BJ (cell line): ENCODE measurements at regions not wholly inside any gene's neighbourhood (a gene's known extent, or its start where the extent isn't known, plus 50 kb on each side); places are given as distances from the start of the nearest gene placed in this dataset.

Experiments
- CTCF ChIA-PET: fragments of 350-600 bp; formaldehyde crosslinking; extraction: SDS; loops from one replicate; lab custom pipeline; 2021; ENCODE audit warnings: antibody characterized with exemption, inconsistent platforms; lab: Yijun Ruan, JAX
- POLR2A ChIA-PET: fragments of 300-600 bp; sonication (Branson Sonifier 250); formaldehyde crosslinking; extraction: SDS; loops from one replicate; lab custom pipeline; 2021; ENCODE audit warnings: antibody characterized with exemption; lab: Charles Lee
- DNase-seq: peaks from one replicate; pipeline ENCODE4 v3.0.0-alpha.2; 2011; ENCODE audit warnings: low read depth
- H3K27me3 ChIP-seq: 2 replicates; pipeline ENCODE4 v1.6.0; 2011; ENCODE audit warnings: low read length; ENCODE audit not compliant: control insufficient read depth, insufficient read depth
- H3K36me3 ChIP-seq: 2 replicates; pipeline ENCODE4 v1.5.1; 2011; ENCODE audit warnings: low read length; ENCODE audit not compliant: control insufficient read depth, insufficient read depth
- H3K4me3 ChIP-seq: 2 replicates; pipeline ENCODE4 v1.5.1; 2011; ENCODE audit warnings: low read depth, mild to moderate bottlenecking, control low read depth, low read length
- TF ChIP-seq, protein P1 (sequence below): IDR thresholded peaks from 2 replicates; pipeline ENCODE4 v1.5.1; 2011; ENCODE audit warnings: low read depth, mild to moderate bottlenecking, control low read depth, inconsistent platforms, low read length, moderate library complexity; ENCODE audit not compliant: insufficient read depth

DNA sequence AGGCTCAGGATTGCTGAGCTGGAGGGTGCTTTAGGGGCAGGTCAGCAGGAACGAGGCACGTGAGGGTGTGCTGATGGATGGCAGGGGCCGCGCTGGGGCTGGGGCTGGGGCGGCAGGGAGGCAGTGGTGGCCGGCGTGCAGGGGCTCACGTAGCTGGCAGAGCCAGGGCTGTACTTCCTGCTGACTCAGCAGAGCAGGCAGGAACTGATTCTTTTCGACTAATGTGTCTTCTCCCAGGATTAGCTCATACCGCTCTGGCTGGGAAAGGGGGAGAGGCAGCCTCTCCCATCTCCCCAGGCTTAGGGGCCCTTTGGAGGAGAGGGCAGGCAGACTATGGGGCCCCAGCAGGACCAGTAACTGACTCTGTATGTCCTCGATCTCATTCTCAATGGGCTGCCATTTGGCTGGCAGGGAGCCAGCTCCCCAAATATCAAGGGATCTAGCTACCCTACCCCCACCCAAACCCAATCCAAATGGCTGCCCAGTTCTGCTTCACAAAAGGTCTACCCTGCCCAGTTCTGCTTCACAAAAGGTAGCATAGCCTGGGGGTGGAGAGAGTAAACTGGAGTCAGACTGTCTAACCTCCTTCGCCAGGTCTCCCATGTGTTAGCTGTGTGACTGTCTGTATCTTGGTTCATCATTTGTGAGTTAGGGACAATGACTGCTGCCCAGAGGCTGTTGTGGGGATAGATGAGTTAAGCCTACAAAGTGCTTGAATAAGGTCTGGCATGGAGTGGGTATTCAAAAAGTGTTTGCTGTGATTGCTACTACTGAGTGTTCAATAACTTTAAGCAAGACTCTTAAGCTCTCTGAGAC is 100.1 kb upstream of the SLC2A1 start:
- DNase-seq, result no peak
- Histone ChIP-seq H3K36me3 (no peaks in the 10 kb centered on the region), H3K4me3 (no peak overlapping the region), H3K27me3 (no peaks in the 10 kb centered on the region)
- ChIA-PET CTCF (interaction anchor here (0.7 to 5.2 kb wide), 4 partner anchors 14 to 136 kb away, joined by 3 to 24 read pairs (median 4); no protein-coding TSS in a partner anchor), POLR2A (interaction anchor here (0.7 kb wide), 1 partner anchor 11 kb away, joined by 3 read pairs; no protein-coding TSS in a partner anchor)
- TF ChIP-seq, protein P1, sequence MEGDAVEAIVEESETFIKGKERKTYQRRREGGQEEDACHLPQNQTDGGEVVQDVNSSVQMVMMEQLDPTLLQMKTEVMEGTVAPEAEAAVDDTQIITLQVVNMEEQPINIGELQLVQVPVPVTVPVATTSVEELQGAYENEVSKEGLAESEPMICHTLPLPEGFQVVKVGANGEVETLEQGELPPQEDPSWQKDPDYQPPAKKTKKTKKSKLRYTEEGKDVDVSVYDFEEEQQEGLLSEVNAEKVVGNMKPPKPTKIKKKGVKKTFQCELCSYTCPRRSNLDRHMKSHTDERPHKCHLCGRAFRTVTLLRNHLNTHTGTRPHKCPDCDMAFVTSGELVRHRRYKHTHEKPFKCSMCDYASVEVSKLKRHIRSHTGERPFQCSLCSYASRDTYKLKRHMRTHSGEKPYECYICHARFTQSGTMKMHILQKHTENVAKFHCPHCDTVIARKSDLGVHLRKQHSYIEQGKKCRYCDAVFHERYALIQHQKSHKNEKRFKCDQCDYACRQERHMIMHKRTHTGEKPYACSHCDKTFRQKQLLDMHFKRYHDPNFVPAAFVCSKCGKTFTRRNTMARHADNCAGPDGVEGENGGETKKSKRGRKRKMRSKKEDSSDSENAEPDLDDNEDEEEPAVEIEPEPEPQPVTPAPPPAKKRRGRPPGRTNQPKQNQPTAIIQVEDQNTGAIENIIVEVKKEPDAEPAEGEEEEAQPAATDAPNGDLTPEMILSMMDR, result no peak

DNA sequence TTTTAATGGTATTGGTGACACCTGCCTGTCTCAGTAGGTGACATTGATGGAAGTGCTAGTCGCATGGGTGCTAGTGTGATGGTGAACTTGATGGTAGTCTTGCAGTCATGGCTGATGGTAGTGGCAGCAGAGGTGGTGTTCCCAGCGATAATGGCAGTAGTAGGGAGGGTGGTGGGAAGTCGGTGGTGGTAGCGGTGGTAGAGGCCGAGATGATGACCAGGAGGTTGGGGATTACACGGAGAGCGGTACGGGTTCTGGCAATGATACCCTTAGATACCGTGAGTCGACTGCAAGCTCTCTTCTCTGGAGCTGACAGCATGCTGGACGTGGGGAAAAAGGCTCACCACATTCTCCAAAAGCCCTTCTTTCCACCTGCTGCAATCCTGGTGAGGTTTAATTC is 99.4 kb upstream of the SLC2A1 start:
- ChIA-PET POLR2A (interaction anchor here (0.7 kb wide), 1 partner anchor 10 kb away, joined by 3 read pairs; no protein-coding TSS in a partner anchor), CTCF (interaction anchor here (1.1 to 5.2 kb wide), 2 partner anchors 14 to 120 kb away, joined by 4 to 24 read pairs; no protein-coding TSS in a partner anchor)
- H3K4me3 ChIP-seq, result no peak overlapping the region
- TF ChIP-seq, protein P1, result no peak
- H3K36me3 ChIP-seq, result no peaks in the 10 kb centered on the region
- DNase-seq, result no peak
- H3K27me3 ChIP-seq, result no peaks in the 10 kb centered on the region

GRCh38 chr1:43057567-43057966 is 98.9 kb upstream of the SLC2A1 start:
- Histone ChIP-seq H3K36me3 (no peaks in the 10 kb centered on the region), H3K27me3 (no peaks in the 10 kb centered on the region), H3K4me3 (no peak overlapping the region)
- ChIA-PET CTCF (no interaction called here), POLR2A (no interaction called here)
- TF ChIP-seq, protein P1, result no peak
- DNase-seq, result no peak

- CTCF ChIA-PET, result no interaction called here
- peak; percentile 77 for DNase-seq
Measured at GRCh38 chr1:43056981-43057391, 98.3 kb upstream of the SLC2A1 start.

GRCh38 chr1:43056460-43056859 is 97.8 kb upstream of the SLC2A1 start:
- Histone ChIP-seq H3K36me3 (no peaks in the 10 kb centered on the region), H3K4me3 (no peak overlapping the region), H3K27me3 (no peaks in the 10 kb centered on the region)
- CTCF ChIA-PET, result interaction anchor here (1.2 kb wide), 1 partner anchor 134 kb away, joined by 3 read pairs; no protein-coding TSS in a partner anchor
- POLR2A ChIA-PET, result interaction anchor here (0.6 kb wide), 1 partner anchor 27 kb away, joined by 3 read pairs; no protein-coding TSS in a partner anchor
- no peak for DNase-seq
- TF ChIP-seq, protein P1, result no peak

More at GRCh38 chr1:43056981-43057391, 98.3 kb upstream of the SLC2A1 start:
- Histone ChIP-seq H3K27me3 (no peaks in the 10 kb centered on the region), H3K36me3 (no peaks in the 10 kb centered on the region), H3K4me3 (no peak overlapping the region)
- POLR2A ChIA-PET, result interaction anchor here (0.6 kb wide), 1 partner anchor 26 kb away, joined by 3 read pairs; no protein-coding TSS in a partner anchor
- TF ChIP-seq, protein P1, result no peak
